ENCODE measurements at regions not wholly inside any gene's neighbourhood (a gene's known extent, or its start where the extent isn't known, plus 50 kb on each side); places are given as distances from the start of the nearest gene placed in this dataset.

DNA sequence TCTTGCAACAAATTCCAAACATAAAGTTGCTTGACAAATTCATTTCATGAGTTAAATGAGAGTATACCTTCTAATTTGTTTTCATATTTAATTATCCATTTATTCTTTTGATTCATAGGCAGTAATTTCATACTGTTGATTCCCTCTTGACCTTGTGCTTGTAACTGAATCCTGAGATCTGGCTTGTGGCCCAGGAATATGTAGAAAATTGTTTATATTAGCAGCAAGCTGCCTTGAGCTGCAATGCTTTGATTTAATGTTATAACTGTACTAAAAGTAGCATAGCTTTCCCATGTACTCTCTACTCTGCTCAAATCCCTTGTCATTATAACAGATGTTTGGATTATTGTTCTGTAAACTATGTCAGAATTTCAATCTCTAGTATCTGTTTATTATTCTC is 780.7 kb downstream of the NR2F1-AS1 start:
- peak; percentile 25 to 31 for DNase-seq (ENCODE audit: low read depth in 2 of 2)

DNA sequence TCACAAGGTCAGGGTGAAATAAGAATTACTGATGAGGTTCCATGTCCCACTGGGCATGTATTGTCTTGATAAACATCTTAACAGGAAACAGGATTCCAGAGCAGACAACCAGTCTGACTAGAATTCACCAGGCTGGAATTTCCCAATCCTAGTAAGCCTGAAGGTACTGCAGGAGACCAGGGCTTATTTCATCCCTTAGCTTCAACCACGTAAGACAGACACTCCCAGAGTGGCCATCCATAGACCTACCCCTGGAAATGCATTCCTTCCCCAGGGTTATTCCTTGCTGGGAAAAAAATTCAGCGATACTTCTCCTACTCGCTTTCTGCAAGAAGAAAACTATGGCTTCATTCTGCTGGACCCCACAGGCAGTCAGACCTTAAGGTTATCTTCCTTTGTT is 785.4 kb downstream of the NR2F1-AS1 start:
- DNase-seq (ENCODE audit: low read depth in 2 of 2) = no peak

DNA sequence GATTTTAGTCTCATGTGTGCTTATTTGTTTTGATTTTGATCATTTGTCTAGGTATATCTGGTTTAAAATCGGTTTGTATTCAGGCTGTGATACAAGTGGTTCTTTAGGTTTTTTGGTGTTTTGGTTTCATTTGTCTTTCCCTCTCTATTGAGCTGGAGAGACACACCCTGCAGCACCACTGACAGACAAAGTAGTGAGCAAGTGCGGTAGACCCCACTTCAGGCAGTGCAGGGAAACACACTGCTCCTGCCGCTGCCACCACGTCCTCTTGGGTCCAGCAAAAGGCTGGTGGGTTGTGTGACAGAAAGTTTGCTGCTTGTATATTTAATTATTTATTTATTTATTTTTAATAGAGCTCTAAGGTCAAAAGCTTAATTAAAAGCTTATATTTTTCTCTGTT is 801.0 kb downstream of the NR2F1-AS1 start:
- no peak for DNase-seq (ENCODE audit: low read depth in 2 of 2)

DNA sequence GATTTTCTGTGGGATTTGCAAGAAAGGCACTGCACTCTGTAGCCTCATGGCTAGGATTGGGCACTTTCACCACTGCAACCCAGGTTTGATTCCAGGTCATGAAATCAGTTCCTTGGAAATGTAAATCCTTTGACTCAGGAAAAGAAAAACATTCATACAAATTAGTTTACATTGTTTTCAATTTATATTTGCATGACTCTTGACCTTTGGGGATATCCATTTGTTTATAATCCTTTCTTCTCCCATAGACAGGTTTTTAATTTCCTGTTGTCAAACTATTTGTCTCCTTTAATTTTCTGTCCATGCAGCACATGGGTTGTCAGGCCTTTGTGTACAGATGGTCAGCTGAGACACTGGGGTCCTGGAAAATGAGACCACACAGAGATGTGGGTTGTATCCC is 801.5 kb downstream of the NR2F1-AS1 start:
- no peak for DNase-seq (ENCODE audit: low read depth in 2 of 2)

DNA sequence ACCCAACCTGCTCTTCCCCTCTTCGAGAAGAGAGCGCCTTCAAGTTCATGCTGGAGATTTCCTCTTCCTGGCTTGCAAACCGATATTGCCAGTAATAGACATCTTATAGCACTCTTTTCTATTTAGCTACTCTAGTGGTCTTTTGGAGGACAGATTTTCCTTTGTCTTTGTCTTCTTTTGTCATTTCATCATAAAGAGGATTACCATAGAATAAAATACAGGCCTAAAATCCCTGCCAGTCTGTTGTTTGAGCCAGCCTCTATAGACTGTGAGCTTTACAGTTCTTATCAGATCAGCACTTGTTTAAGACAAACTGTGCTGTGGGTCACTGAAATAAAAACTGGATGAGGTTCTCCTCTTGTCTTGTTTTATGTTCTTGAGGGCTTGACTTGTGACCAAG is 802.8 kb downstream of the NR2F1-AS1 start:
- no peak for DNase-seq (ENCODE audit: low read depth in 2 of 2)

DNA sequence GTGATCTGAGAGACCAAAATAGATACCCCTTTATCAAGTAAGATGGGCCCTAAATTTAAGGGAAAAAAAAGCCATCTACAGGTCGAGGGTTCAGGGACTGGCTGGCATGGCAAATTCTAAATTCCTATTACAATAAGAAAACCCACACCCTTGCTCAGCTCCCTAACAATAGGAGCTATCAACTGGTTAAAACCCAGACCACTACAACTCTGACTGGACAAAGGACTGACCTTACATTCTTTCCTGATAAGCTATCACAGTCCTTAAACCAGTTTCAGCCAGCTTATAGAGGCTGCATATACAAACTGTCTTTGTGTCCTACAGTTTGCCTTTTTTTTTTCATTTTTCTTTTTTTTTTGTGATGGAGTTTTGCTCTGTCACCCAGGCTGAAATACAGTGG is 803.6 kb downstream of the NR2F1-AS1 start:
- DNase-seq (ENCODE audit: low read depth in 2 of 2) = no peak

DNA sequence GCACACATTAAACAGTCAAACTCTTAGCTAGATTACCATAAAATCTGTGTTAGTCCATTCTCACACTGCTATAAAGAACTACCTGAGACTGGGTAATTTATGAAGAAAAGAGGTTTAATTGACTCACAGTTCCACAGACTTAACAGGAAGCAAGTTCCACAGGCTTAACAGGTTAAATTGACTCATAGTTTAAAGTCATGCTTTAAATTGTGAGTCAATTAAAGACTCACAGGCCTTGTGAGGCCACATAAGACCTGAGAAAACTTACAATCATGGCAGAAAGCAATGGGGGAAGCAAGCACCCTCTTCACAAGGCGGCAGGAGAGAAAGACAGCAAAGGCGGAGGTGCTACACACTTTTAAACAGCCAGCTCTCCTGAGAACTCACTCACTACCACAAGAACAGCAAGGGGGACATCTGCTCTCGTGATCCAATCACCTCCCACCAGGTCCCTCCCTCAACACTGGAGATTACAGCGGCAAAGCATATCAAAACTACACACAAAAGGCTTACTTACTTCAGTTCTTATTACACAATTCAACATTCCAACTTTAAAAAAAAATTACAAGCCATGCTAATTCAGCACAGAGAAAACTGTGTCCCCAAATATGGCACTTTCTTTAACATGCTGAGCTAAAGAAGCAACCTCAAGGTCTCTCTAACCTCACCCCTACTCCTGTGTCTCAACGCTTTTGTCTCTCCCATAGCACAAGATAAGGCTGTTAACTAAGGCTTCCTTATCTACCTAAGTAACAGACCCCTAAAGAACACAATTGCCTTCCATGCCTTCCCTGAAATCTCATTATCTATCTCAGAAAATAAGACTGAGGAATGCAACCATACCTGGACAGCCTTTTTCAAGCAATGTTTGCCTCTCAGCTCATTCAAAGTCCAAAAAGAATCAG is 805.1 kb downstream of the NR2F1-AS1 start:
- DNase-seq (ENCODE audit: low read depth in 2 of 2) = no peak

DNA sequence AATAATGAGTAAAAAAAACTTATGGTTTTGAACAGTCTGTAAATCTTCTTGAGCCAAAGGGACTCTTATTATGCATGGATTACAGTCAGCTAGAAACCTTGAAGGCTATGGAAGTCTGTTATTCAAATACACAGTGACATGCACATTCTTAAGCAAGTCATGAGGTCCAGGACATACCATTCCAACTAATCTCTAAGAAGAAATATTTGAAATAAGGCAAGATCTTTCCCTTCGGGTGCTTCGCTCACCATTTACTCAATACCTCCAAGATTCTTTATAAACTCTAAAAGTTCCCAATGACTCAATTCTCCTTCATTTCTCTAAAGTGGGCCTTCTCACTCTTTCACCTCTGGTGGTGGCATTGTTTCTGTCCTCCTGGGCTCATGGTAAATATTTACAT is 811.0 kb downstream of the NR2F1-AS1 start:
- no peak for DNase-seq (ENCODE audit: low read depth in 2 of 2)

DNA sequence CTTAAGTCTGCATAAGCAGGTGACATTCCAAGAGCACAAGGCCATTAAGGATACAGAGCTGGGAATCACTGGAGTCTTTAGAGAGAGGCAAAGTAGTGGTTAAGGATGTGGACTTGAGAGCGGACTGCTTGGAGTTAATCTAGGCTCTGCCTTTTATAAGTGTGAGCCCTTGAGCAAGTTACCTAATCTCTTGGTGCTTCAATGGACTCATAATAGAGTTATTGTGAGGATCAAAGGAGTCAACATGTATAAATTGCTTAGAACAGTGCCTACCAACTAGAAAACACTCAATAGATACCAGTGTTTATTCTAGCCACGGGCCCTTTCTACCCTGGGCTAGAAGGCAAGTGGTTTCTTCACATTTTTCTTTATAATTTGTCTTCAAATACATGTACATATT is 819.4 kb downstream of the NR2F1-AS1 start:
- no peak for DNase-seq (ENCODE audit: low read depth in 2 of 2)

DNA sequence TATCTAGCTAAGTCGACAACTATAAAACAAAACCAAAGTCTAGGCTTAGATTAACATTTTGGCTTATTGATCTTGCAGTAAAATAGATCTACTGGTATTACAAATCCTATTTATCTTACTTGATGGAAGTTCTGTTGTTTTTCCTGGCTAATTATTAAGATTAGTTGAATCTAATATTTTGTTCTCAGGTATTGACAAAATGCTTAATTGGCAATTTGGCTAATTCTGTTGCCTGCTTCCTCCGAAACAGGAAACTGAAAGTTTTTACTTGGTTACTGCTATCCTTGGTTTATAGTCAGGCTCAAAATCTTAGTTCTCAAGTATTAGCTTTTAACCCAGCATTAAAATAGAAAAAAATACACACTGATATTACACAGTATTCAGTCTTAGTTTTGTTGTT is 820.5 kb downstream of the NR2F1-AS1 start:
- no peak for DNase-seq (ENCODE audit: low read depth in 2 of 2)

DNA sequence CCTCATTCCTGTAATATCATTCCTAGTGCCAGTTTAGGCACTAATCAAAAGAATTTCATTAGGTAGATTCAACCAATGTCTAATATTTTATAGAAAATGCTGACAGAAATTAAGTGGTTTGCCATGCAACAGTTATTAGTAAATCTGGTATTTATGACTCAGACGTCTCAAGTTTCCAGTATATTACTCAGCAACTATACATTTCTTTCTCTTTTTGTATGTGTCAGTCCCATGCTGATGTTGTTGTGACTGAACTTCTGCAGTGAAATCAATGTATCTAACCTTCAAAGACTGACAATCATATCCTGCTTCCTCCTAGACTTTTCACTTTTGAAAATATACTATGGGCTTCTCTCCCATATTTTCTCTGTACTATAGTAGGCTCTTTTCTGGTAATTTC is 822.5 kb downstream of the NR2F1-AS1 start:
- DNase-seq (ENCODE audit: low read depth in 2 of 2) = peak; percentile 56 to 57

DNA sequence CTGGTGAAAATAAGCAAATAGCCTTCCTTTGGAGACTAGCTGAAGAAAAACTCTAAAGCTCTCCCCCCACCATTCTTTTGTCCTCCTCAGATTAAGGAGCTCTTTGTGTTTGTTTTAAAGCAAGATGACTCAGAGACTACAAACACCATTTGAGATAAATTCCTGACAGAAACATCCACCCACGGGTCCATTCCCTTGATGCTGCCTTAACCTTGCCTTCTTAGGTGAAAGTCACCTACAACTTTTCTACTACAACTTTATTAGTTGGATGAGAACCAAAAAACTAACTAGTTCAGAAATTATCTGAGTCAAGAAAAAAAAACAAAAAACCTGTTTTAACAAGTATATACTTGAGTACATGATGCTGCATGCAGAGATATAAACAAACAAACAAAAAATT is 831.1 kb downstream of the NR2F1-AS1 start:
- no peak for DNase-seq (ENCODE audit: low read depth in 2 of 2)

DNA sequence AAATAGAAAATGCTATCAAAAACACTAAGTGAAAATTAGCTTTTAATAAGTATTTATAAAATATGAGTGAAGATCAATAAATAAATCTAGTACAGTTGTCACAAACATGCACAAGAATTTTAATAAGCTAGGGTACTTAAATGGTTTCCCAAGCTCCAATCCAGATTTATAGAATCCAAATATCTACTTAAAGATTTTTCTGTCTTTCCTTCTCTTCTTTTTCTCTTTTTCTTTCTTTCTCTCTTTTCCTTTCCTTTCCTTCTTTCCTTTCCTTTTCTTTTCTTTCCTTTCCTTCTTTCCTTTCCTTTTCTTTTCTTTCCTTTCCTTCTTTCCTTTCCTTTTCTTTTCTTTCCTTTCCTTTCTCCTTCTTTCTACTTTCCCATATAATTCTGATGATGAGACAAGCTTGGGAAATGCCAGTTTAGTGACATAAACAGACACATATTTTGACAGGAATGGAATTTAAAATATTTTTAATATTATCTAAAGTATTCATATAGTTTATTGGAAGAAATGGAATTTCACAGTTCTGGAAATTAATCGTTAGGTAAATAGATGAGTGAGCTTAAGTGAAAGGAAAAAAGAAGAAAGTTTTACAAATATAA is 832.8 kb downstream of the NR2F1-AS1 start:
- no peak for DNase-seq (ENCODE audit: low read depth in 2 of 2)

DNA sequence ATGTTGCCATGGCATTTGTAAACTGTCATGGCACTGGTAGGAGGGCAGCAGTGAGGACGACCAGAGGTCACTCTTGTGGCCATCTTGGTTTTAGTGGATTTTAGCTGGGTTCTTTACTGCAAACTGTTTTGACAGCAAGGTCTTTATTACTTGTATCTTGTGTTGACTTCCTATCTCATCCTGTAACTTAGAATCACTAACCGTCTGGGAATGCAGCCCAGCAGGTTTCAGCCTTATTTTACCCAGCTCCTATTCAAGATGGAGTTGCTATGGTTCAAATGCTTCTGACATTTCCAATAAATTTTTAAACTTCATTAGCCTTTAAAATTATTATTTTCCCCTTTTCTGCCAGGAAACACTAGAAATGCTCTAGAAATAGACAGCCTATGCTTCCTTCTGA is 839.1 kb downstream of the NR2F1-AS1 start:
- DNase-seq (ENCODE audit: low read depth in 2 of 2) = no peak

DNA sequence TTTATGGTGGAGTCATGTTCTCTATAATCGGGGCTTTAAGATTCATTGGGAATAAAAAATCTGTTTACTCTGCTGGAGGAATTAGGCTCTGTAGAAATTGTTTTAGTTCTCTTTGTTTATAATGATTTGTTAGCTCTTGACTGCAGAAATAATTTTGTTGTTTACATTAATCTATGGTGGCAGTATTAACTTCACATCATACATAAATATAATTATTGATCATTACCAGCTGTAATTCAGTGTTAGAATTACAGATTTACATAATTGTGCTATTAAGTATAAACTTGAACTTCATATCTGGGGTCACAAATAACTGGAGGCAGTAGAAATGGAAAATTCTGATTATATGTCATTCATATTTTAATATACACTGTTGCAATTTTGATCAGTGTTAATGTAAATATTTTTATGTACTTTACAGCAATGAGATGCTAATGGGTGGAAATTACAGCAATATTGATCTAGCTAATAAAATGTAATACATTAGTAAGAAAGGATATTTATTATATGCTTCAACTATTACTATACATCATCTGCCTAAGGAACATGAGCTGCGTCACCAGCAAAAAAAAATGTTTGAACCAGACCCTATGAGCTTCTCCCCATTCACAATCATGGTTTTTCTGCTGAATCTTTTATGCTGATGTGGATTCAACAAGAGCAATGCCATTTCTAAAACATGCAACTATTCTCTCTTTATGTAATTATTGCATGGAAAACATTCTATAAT is 846.6 kb downstream of the NR2F1-AS1 start:
- no peak for DNase-seq (ENCODE audit: low read depth in 2 of 2)

DNA sequence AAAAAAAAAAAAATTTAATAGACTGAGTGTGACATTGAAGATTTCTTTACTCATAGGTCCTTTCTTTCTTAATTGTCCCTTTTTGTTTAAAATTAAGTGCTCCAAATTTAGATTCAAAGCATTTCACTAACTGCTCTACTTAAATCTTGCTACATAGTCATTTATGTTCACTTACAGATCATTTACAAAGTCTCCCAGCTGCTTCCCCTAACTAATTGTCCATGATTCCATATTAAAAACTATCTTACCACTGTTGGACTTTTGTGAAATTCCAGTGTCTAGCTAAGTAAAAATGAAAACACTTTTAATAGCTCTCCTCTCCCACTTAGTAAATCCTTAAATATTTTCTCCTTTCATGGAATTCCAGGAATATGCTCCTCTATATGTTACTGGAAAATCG is 850.5 kb downstream of the NR2F1-AS1 start:
- DNase-seq (ENCODE audit: low read depth in 2 of 2) = no peak

DNA sequence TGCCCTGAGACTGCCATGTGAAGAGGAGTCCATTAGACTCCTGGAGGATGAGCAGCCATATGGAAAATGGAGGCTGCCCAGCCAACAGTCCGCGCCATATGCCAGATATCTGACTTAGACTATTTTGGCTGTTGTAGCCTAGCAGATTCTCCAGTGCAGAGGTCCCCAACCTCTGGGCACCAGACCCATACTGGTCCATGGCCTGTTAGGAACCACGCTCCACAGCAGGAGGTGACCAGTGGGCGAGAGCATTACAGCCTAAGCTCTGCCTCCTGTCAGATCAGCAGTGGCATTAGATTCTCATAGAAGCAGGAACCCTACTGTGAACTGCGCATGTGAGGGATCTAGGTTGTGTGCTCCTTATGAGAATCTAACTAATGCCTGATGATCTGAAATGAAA is 851.9 kb downstream of the NR2F1-AS1 start:
- no peak for DNase-seq (ENCODE audit: low read depth in 2 of 2)

DNA sequence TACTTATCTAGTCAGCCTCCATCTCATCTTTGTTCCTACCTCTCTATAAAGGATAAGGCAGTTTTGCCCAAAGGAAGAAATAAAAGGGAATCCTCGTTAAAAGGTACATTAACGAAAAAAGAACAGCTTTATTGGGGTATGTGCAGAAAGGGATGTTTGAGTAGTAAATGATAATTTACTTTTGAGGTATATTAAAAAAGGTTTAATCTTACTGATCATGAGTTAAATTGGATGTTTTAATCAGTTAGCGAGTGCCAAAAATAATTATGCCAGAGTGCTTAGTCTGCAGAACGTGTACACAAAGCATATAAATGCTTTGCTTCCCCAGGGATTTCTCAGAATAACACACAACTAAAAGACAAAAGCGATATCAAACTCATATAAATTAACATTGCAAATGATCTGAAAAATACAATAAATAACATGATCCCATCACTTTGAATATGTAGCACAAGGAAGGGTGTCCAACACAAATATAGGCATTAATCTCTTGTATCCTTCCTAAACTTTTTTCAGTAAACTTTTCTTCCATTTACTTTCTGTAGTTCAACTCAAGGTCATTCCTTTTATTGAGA is 865.0 kb downstream of the NR2F1-AS1 start:
- no peak for DNase-seq (ENCODE audit: low read depth in 2 of 2)

DNA sequence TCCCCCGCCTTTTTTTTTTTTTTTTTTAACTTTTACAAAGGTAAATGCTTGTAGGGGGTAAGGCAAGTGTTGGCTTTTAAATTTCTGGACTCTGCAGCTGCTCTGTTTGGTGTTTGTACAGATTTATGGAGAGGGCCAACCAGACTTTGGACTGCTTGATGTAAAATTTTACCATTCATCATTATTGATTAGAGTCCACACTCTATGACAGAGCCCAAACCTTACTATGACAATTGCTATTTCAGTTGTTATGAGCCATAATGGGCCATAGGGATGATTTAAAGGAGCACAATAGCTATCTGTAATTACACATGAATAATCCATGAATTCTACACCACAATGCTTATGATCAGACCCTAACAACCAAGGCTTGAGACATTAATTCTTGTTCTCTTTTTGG is 867.2 kb downstream of the NR2F1-AS1 start:
- no peak for DNase-seq (ENCODE audit: low read depth in 2 of 2)

DNA sequence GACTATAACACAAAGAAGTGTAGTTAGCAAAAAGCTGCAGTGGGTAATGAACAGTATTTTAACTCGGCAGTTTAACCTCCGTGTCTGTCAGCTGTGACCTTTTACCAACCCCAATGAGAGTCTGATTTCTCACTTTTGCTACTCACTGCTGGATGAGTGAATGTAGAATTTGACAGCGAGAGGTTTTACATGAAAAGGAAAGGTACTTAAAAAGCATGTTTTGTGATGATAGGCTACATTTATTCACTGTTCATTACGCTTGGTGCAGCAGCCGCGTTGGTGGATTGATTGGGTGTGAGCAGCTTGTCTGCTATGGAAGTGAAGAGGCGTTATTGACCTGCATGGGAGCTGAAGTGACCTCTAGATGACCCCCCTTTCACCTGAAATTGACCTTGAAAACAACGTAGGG is 867.7 kb downstream of the NR2F1-AS1 start:
- DNase-seq (ENCODE audit: low read depth in 2 of 2) = no peak

DNA sequence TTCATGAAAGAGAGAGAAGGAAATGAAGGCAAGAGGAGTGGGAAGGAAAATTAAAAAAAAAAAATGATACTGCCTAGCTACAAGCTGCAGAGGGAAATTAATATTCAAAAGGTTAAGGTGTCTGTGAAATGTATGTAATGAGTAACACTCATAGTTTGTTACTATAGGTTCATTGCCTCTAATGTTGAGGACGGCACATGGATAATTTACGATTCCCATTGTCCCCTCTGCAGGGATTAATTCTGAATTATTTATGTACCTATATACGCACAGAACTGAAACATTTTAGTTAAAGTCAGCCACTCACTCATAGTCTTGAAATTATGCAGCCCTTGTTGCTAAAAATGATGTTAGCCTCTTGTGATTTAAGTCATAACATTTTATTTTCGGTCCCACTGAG is 869.1 kb downstream of the NR2F1-AS1 start:
- DNase-seq (ENCODE audit: low read depth in 2 of 2) = no peak

DNA sequence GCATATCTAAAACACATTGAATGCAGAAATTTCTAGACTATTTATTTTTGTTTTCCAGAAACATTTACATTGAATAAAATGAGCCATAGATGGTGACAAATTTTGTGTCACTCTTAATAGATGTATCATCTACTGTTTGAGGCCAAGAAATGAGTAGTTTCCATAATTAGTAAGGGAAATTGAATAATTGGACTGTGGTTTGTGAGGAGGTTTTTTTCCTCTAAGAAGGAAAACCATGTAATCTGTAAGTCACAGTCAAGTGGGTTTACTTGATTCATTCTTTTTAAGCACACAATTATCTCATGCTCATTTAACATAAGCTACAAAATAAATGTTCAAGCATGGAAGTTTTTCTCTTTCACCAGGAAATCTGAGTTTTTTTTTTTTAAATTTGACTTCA is 876.4 kb downstream of the NR2F1-AS1 start:
- no peak for DNase-seq (ENCODE audit: low read depth in 2 of 2)
